HG03354 (cell line): ENCODE measurements at regions not wholly inside any gene's neighbourhood (a gene's known extent, or its start where the extent isn't known, plus 50 kb on each side); places are given as distances from the start of the nearest gene placed in this dataset.
"Not testable (repeated sequence)": the region's sequence is repeated elsewhere in the genome, so short reads cannot be mapped to it uniquely, and the experiment has no call there.

ENCODE experiments used
- ATAC-seq: cut with Tn5 transposase; IDR thresholded peaks from one replicate; pipeline ENCODE4 v1.9.1; 2021; ENCODE audit warnings: mild to moderate bottlenecking; ENCODE audit not compliant: unreplicated experiment, poor library complexity, severe bottlenecking

DNA sequence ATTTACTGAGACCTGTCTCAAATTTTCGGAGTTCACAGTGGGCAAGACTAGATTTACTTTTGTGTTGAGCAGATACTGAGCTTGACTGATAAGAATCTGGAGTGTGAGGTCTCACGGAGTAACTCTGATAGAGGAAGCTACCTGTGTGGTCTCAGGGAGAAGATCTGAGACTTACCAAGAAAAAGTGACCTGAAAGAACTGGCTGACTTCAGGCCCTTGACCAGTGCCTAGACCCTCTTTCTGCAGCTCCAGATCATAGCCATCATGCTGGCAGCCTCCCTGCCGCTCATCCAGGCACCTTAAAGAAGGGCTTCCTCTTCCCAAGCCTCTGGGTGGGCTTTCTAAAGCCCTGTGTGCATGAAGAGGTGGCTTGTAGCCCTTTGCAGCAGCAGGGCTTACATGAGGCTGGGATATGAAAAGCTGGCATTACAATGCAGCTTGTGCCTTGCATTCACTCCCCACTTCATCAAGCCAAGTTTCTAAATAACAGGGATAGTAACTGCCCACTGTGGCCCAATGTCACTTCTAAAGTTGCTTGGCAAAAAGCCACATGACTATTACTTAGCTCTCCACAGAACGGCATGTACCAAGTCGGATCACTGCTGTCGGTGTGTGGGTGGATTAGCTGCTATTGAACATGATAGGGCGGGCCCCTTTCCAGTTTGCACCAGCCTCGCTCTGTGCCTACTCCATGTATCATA lies 115.3 kb upstream of the NBPF26 start:
- ATAC-seq: not testable (repeated sequence)

DNA sequence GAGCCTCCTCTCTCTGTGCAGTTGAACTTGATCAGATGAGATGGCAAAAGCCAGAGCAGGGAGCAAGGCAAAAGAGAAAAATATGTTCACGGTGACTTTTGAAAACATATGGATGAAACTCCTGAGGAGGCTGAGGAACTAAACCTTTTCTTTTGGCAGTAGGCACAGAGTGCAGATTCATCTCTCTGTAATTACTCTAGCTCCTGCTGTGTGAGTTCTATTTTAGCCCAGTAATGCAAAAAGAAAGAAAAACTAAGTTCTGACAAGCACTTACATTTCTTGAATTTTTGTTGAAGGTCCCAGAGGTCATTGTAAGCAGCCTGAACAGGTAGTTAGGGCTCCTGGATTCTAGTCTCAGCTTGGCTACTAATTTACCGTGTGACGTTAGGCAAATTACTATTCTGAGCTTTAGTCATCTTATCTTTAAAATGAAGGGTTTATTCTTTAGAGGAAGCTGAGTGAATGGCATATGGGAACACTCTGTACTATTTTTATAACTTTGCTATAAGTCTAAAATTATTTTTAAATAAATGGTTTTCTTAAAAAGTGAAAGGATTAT lies 114.7 kb upstream of the NBPF26 start:
- ATAC-seq: not testable (repeated sequence)

DNA sequence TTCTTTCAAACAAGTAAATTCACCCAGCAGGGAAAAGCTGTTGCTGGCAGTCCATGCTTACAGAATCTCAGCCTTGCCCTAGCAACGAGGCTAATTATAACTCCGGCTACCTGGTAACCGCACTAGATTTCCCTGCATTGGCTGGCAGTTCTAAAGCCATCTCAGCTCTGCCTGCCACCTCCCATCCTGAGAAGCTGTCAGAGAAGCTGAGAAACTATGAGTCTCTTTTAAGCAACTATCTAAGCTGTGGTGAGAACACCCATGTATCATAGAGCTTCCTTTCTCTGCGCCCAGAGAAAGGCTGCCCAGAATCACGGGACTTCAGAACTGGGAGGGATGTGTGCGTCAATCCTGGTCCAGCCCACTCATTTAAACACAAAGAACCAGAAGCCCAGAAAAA lies 113.9 kb upstream of the NBPF26 start:
- ATAC-seq: not testable (repeated sequence)

DNA sequence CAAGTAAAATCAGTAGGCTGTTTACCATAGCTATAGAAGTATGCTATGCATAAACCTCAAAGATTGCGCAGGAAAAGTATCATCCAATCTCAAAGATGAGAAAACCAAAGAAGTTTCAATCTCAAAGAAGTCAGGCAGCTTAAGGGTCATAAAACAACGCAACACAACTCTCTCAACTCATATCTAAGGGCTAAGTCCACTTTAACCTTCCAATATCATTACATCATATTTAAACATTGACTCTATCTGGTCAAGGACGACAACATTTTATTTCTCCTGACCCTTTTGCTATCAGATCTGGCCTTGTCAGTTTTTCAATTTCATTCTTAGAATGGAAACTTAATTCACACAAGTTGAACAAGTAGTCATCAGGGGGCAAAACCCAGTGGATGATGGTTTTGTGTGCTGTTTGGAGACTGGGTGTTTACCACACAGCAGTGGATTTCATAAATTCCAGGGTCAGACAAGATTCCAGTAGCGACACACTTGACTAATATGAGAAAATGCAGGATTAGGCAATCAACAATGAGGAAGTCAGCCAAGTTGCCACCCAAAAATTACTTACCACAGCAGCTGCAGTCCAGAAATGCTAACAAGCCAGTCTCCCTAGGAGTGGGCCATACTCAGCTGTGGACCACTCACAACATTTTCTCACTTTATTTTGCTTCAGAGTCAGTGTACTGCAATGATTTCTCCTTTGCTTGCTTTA lies 108.7 kb upstream of the NBPF26 start:
- not testable (repeated sequence) for ATAC-seq

DNA sequence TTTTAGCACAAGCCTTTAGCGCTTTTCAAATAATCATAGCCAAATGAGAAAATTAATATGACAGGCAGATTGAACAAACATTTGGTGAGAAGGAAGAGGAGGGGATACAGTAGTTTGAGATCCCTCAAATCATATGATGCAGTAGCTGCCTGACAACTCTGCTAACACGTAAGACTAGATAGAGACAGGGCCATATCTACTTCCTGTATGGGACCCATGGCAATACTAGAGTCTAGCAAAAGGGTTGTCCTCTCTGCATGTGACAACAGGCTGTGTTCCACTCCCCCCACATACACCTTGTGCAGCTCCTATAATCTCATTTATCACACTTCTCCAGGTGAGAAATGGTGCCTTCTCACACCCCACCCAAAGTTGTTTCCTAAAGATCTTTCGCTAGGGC lies 106.3 kb upstream of the NBPF26 start:
- not testable (repeated sequence) for ATAC-seq

DNA sequence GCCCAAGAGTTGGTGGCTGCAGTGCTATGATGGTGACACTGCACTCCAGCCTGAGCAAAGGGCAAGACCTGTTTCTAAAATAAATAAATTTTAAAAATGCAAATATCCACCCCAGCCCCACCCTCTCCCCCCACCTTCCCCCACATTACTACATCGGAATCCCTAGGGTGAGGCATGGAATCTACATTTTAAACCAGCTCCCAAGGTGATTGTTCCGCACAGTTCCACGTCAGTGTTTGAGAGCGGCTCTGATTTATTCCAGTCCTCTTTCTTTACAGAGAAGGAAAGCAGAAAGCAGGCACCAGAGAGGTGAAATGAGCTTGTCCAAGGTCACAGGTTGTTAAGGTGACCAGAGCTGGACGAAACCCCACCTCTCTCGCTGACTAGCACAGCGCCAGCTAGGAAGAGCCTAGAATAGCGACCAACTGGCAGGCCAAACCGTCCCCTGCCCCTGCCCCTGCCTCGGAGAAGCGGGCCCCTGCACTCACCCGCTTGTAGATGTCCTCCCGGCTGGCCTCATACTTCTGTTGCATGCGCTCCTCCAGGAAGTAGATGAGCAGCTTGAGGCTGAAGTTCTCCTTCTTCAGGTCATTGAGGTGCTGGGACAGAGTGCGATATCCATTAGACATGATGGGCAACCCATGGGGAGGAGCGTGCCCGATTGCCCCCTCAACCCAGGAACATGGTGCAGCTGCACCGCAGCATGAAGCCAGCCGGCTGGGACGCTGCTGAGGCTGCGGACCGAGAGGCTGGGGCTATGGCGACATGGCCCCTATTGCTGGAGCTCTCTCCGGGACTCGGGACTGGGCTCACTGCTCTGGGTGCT lies 103.7 kb upstream of the NBPF26 start:
- ATAC-seq: not testable (repeated sequence)

DNA sequence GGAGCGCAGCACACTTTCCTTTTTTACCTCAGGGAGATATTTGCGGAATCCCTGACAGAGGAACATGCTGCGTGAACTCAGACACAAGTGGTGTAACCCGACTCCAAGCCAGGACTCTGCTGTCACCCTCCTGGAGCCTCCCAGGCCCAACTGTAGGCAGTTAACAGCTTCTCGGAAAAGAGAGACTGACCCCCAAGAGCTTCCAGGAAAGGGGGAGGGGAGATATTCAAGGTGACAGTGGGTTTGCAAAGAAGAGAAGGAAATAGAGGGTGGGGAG lies 103.1 kb upstream of the NBPF26 start:
- ATAC-seq: not testable (repeated sequence)

DNA sequence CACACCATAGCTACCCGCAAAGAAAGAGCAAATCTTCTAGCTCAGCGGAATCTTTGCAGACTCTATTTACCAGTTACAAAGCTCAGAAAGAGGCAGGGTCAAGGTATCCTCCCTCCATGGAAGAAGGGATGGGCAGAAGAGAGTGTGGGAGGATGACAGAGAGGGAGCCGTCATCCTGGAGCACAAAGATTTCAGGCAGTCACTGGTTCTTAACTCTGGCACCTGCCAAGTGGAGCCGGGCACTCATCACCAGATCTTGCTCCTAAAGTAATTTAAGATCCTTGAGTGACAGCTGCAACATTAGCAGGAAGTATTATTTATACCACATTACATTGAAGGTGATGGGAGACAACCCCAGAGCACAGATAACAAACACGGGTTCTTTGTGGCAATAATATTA lies 102.5 kb upstream of the NBPF26 start:
- not testable (repeated sequence) for ATAC-seq

DNA sequence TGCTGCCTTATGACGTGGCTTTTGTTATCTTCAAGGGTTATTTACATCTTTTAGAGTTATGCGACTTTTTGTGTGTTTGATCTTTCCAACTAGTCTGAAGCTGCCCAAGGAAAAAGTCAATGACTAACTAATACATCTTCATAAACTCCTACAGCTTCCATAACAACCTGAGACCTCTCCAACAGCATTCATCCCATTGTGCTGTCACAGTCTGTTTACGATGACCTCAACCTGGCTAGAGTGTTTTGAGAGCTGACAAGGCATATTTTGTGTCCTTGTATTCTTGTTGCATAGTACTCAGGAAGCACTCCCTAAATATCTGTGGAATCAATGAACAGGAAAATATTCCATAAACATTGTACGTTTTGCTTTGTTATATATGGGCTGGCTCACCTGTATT lies 100.2 kb upstream of the NBPF26 start:
- ATAC-seq: not testable (repeated sequence)

DNA sequence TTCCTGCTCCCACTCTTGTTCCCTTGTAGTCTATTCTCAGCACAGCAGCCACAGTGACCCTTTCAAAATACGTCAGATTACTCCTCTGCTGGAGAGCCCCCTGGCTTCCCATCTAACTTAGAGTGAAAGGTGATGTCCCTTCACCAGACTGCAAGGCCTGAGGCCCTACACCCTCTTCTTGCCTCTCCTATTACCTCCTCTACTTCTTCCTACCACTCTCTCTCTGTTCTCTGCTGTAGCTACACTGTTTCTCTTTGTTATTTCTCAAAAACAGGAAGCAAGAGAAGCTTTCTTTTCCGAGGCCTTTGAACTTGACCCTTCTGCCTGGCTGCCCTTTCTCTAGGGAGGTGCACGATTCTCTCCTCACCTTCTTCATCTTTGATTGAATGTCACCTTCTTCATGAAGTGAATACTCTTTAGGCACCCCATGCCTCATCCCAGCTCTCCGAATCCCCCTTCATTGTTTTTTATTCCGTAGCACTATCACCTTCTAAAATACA lies 99.1 kb upstream of the NBPF26 start:
- not testable (repeated sequence) for ATAC-seq

DNA sequence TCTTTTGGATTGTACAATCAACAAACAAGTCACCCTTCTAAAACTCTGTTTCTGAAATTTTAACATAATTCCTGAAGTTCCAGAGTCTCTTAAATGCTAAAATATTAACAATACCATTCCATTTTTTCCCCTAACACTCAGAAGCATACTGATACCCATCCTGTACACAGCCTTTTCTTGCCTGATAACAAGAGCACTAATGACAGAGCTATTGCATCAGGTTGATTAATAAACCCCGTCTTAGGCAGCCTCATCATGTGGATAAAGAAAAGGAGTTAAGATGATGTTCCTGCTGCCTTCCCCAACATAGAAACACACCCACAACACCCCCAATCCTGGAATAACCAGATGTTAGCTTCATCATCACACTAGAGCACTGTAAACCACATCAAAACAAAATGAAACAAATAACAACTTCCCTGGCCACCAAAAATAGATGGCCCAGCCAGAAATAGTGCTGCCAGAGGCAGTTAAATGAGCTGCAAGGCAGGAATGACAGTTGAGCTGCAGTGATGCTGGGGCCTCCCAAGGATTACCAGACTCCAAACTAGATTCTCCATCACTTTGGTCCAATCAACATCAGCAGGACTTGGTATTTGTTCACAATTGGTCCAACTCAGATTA lies 93.8 kb upstream of the NBPF26 start:
- not testable (repeated sequence) for ATAC-seq

DNA sequence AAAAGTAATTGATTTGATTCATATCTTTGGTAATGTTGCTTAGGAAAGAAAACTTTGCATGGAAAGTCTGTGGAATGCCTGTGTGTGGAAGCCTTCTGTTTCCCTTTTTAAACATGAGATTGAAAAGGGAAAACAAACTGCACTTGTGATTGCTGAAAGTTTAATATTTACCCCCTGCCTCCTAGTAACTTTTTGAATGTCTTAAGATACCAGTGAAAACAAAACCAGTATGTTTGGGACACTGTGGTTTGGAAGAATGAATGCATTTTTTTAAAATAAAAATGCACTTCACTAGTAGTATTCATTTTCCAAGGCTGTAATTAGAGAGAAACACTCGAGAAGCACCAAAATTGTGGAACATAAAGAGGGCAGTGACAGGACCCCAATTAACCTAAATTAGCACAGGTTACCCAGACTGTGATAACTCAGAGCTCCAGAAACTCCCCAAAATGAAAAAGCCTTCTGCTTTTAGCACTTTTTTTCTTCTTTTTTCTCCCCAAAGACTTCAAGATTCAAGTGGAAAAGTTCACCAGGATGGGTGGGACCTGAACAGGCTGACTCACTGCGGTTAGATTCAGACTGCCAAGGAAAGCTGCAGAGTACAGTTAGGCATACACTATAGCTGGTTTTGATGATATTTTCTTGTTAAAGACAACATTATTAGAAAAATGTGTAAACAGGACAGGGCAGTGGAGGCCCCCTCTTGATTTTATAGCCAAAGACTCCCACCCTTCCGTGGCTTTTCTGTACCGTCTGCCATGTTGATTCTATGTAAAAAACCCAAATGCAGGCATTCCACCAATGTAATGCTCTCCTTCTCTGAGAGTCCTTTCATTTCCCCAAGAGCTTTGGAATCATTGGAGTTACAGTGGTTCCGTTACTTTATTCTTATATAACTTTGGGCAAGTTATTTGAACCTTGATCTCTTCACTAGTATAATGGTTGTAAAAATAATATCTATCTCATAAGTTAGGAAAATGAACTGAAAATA lies 88.6 kb upstream of the NBPF26 start:
- ATAC-seq: not testable (repeated sequence)

DNA sequence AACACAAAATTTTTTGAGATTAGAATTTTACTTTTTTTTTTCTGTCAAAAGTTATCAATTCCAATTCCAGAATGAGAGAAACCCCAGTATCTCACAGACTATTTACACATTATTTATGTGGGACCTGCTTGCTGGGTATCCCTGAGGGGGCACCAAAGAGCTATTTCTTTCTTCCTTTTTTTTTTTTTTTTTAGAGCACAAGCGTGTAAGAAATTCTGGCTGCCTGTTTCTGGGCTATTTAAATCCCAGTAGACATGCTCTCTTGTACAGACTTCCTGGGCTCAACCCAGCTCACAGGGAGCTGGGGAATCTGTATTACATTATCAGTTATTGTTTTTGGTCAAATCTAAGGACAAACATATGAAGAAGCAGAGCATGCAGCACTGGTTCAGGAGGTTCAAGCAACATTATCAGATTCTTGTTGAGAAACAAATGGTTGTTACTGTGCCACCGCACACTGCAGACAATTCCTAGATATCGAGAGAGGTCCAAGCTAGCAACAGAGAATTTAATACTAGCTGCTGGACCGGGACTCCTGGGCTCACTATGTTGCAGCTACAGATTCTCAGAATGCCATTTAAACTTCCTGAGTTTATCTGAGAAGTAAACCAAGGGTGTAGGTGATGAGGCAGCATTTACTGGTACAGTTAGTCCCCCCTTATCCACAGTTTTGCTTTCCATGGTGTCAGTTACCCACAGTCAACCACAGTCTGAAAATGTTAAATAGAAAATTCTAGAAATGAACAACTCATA lies 83.3 kb upstream of the NBPF26 start:
- not testable (repeated sequence) for ATAC-seq

DNA sequence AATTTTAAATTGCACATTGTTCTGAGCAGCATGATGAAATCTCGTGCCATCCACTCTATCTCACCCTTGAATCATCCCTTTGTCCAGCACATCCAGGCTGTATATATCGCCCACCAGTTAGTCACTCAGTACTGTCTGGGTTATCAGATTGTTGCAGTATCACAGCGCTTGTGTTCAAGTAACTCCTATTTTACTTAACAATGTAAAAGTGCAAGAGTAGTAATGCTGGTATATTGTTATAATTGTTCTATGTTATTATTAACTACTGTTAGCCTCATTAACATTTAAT lies 82.8 kb upstream of the NBPF26 start:
- not testable (repeated sequence) for ATAC-seq

DNA sequence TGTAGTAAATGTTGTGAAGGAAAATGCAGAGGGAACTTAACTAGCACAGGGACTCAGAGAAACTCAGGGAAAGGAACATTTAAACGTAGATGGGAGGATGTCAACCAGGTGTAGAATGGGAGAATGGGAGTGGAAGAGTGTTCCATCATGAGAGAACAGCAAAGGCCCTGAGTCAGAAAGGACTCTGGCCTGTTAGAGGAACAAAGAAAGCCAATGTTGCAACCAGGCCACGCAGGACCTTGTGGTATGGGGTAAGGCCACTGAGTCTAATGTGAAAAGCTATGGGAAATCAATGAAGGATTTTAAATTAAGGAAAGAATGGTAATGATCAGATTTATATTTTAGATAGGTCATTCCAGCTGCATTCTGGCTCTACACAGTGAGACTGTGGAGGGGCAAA lies 76.6 kb upstream of the NBPF26 start:
- ATAC-seq: not testable (repeated sequence)

DNA sequence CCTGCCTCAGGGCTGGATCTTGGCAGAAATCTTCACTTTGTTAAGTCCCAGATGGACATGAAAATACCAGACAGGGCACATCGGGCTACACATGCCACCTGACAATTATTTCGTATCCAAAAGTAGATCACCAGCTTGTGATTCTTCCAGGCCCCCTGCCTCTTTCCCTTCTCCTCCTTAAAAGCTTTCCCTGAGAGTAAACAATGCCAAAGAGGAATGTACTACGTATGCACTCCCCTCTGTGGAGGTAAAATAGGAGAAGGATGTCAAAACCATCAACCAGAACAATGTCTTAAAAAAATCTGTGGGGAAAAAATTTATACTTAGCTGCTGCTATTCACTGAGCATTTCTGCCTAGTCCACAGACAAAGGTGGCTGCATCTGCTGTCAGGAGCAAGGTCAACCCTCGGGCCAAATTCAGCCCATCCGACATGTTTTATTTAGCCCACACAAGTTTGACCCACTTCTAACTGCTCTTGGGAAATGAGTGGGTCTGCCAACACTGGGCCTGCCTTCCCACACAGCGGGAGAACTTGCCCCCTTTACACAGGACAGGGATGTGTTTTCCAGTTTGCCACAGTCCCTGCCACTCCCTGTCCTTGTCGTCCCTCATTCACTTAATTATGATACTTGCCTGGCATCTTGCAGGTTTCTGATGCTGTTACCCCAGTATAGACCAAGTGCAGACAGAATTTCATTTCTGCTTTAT lies 74.7 kb upstream of the NBPF26 start:
- ATAC-seq: not testable (repeated sequence)

DNA sequence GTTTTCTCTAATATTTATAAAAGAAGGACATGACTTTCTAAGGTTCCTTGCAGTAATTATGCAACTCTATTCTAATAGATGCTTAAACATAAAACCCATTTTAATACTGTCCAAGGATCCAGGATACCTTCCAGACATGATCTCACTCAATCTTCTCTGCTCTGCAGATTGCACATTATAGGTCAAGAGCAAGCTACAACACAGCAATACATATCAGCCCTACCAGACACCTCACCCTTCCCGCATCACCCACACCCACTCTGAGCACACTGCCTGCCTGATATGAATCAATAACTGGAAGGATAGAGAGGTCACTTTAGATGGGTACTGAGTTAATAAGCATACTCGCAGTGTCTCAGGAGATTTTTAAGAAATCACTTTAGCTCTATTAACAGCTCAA lies 74.0 kb upstream of the NBPF26 start:
- not testable (repeated sequence) for ATAC-seq

DNA sequence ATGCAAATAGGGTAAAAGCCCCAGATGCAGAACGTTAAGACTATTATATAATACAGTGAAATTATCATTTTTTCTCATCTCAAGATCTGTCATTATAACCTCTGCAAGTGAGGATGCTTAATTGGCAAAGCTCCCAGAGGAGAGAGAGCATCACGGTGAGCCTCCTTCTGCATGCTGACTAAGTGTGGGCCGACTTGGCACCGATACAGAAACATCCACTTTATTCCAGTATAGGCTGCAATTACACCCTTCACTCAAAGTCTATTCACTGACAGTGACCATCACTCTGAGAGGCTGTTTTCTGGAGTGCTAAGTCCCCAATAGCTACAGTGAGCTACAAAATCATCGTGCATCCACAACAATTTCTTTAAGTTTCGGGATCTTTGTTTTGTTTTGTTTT lies 69.6 kb upstream of the NBPF26 start:
- not testable (repeated sequence) for ATAC-seq
